ENCODE measurements at regions not wholly inside any gene's neighbourhood (a gene's known extent, or its start where the extent isn't known, plus 50 kb on each side); places are given as distances from the start of the nearest gene placed in this dataset.

DNA sequence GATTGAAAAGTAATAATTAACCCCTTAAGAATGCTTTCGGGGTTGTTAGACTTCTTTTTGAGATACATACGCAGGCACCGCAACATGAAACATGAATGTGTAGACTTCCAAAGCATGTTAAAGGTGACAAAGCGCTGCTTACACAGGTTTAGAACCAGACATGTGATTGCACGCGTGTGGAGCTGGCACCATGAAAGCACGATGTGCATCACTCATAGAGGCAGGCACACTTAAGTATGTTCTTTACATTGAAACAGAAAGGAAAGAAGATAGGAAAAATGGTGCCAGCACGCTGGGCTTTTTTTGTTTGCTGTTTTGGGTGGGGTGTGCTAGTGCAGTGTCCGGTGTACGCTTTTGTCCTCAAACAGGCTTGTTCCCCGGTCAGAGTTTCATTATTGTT lies 83.6 kb upstream of the PPARA start:
- no peak for DNase-seq

DNA sequence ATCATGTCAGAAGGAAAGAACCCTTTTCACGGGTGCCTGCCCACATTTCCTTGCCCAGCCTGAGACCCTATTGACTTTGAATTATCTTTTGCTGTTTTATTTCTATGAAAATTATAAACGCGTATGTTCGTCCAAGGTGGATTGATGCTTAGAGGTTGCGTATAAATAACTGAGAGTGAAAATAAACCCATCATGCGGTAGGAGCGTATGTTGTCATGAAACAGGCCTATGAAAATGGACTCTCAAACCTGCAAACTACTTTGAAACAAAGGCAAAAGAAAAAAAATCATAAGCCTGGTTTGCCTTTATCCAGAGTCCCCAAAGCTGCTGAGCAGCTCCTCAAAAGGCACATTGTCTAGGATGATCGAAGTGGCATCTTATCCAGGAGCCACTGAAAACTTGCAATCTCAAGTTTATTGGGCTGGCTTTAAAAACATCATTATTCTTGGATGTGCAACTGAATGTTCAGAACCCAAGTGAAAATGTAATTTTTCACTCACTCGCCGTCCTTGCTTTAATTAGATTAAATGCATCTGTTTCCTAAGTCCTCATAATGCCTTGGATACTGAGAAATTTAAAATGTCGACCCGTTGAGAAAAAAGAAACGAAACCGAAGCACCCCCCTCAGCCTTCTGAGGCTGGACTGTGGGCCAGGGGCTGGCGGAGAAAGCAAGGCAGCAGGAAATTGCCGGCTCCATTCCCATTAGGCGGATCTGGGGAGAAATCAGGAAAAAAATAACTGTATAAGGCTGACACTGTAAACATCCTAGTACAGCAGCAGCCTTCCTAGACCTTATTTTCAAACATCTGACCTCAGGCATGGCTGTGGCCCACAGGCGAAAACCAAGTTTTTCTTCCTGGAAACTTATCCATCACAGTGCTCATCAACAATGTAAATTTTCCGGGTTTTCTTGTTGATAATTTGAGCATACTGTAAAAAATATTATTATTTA lies 82.9 kb upstream of the PPARA start:
- no peak for DNase-seq

DNA sequence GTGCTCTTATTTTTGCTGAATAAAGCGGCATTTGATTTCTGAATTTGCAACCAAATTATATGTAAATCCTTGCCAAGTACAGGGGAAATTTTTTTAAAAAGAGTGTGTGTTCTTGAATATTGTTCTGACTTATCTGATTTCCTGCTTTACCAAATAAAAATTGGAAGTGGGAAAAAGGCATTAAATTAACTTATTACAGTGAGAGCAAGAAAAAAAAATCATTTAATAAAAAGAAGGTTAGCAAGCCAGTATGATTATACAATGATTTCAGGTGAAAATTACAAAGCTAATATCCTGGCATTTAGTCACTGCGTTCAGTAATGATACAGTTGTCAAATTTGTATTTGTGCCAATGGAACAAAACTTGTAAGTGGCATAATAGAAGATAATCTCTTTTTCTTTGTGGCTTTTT lies 82.1 kb upstream of the PPARA start:
- no peak for DNase-seq

DNA sequence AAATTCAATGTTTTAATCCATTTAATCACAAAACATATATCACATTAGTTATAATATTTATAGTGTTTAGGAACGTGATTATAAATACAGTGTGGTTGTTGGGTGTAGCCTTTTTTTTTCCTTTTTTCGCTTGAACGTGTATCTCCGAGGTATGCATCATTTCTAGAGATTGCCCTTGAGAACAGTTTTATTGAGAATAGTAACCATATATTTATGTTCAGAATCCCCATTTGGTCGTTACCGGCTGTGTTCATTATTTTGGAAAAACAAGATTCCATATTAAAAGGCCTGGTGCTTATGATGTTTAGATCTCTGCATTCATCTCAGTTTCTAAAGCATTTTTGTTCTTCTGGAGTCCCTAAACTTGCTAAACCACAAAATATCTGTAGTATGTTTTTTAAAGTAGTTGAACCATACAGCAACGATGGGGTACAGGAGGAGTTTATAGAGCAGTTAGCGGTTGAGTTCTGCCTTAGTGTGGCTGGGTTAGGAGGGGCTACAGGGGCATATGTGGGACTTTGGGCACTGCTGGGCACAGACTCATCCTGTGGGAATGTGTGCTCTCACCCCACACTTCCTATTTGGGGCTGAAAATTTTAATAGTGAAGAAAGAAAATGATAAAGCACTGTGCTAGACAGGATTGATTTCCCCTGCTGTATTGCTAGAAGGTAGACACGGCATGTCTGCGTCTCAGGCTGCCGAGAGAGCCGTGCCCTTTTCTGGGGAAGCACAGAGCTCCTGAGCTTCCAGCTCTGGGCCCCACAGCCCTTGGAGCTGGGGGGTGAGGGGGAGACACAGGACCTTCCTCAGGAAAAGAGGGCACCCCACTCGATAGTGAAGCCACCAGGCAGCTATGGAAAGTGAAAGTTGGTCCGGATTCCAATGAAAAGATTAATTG lies 81.5 kb upstream of the PPARA start:
- peak; percentile 25 to 59 (median 47) for DNase-seq

DNA sequence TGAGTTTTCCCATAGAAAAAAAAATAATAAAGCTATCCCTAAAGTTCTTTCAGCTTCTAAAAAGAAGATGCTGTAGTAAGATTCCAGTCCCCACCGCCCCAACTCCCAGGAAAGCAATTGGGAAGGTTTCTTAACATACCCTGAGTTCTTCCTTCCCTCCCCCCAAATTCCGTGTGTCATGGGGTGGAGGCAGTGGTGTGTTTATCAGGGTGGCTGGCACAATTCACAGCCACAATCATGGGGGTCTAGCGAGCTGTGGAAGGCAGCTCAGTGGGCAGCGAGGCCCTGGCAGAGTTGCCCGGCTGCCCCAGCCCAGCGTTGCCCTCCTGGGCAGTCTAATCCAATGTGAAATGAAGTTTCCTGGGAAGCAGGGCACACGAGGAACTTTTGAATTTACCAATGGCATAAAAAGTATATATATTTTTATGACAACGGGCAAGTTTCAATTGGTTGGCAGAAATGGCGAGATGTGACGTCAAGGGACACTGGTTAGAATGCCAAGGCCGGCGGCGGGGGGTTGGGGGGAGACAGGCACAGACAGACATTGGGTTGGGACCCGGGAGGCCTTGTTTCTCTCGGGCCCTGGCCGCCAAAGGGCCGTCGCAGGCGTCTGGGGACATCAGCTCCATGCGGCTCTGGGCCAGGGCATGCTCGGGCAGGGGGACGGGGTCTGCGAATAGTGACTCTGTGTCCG lies 80.7 kb upstream of the PPARA start:
- DNase-seq = peak; percentile 89 to 93 (median 90)

GRCh38 chr22:46070215-46070802 lies 80.0 kb upstream of the PPARA start:
- DNase-seq = peak; percentile 73 to 88 (median 86)

DNA sequence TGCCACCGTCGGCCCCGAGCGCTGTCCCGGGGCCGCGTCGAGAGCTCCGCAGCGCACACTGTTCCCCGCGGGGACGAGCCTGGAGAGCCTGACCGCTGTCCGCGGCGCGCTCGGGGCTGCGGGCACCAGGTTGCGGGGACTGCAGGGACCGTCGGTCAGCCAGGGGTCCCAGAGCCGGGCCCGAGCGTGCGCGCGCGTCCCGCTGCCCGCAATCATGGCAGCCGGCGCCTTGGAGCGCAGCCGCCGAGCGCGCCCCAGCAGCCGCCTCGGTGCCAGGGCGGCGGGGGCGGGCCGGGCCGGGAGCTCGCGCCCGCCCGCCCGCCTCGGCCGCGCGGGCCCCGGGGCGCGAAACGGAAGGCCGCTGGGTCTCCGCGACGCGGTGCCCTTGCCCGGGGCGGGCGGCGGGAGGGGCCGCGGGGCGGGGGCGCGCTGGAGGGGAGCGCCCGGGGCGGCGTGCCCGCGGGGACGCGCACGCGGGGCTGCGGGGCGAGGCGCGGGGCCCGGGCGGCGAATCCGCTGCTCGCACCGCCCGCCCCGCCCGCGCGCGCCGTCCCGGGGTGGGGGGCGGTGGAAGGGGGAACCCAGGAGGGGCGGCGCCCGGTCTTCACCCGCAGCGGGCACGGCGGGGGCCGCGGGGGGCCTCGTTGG lies 79.4 kb upstream of the PPARA start:
- DNase-seq = peak; percentile 76 to 95 (median 88)

- peak; percentile 77 to 91 (median 88) for DNase-seq
These were observed 78.7 kb upstream of the PPARA start for GRCh38 chr22:46071451-46072109.

GRCh38 chr22:46072110-46072881 lies 78.0 kb upstream of the PPARA start:
- peak; percentile 81 to 94 (median 89) for DNase-seq

DNA sequence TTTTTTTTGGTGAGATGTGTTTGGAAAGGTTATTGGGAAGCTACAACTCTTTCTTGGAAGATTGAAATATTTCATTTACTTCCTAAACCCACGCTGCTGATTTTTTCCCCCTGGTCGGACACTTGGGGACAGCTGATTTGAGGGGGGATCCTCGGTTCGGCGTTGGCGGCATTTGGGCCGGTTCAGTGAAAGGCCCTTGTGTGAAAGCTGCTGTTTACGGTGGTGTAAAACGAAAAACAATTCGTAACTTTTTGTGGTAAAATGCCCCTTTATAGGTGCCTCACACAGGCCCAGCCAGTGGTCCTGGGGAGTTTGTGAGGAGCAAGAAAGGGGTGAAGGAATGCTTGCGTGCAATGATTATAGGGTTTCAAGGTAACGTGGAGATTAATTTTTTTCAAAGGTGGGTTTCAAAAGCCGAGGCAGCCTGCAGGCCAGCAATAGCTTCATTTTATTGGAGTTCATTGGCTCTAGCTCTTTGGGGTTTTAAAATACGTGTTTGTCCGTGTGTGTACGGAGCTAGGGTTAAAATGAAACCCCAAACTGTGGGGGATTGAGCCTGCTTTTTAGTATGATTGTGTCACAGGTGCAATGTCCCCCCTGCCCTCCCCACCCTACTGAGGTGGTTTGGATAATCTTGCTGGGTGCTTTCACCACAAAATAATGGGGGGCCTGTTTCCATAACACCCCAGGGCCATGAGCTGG lies 77.2 kb upstream of the PPARA start:
- no peak for DNase-seq

DNA sequence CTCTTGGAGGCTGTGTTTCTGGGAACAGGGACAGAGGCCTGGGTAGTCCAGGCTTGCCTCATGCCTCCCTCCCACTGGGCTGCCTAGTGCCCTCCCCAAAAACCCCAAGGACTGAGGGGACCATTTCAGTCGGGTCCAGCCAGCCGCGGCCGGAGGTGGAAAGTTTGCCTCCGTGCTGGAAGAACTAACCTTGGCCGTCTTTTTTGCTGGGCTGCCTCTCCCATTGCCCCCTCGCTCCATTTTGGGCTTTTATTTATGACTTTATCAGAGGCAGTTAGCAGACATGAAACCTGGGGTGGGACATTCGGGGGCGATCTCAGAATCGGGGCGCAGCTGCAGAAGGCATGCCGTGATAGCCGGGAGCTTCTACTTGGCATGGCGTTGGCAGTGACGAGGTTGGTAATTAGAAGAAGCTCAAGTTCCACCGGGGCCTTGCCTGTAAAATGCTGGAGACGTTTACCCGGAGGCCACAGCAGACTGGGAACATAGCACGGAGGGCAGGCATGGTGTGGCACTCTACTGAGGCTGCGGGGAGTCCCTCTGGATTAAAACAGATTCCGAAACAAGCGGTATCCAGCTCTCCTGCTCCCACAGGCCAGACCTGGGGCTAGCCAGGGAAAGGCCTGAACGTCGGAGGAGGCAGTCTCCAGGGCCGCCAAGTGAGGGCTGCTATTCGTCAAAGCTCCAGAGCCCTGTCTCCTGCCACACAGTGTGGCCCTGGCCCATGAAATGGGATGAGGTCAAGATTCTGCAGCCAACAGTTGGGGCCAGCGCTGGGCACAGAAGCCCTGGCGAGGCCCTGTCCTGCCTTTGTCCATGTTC lies 76.4 kb upstream of the PPARA start:
- peak in 1 of 4 experiments; percentile 9 for DNase-seq

DNA sequence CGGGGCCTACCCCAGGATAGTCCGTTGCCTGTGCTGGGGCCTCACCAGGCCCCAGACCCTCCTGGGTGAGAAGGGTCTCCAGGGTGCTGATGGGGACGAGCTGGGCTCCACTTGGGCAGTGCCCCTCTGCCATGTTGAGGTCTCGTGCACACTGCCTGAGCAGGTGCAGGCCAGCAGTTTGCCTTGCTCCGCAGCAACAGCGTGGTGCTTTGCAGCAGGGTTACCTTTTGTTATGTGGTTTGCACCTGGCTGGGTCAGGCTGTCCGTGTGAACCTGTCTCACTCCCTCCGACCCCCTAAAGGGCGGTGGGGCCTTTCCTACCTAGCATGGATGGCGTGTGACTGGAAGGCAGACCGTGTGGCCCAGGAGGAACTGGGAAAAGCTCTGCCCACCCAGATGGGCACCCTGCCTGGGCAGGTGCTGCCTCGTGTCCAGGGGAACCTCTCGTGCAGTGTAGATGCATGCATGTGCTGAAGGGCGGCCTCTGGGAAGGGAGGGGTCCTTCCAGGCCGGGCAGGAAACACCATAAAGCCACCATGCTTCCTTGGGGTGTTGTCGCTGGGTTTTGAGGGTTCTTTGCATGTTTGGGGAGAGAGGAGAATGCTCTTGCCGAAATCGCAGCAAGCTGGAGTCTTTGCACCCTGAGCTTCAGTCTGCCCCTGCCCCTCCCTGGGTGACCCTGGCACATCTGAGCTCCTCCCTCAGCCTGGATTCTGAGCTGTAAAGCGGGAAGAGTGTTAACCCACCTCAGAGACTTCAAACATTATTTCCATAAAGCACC lies 75.4 kb upstream of the PPARA start:
- DNase-seq = no peak

GRCh38 chr22:46075764-46076531 lies 74.4 kb upstream of the PPARA start:
- no peak for DNase-seq

DNA sequence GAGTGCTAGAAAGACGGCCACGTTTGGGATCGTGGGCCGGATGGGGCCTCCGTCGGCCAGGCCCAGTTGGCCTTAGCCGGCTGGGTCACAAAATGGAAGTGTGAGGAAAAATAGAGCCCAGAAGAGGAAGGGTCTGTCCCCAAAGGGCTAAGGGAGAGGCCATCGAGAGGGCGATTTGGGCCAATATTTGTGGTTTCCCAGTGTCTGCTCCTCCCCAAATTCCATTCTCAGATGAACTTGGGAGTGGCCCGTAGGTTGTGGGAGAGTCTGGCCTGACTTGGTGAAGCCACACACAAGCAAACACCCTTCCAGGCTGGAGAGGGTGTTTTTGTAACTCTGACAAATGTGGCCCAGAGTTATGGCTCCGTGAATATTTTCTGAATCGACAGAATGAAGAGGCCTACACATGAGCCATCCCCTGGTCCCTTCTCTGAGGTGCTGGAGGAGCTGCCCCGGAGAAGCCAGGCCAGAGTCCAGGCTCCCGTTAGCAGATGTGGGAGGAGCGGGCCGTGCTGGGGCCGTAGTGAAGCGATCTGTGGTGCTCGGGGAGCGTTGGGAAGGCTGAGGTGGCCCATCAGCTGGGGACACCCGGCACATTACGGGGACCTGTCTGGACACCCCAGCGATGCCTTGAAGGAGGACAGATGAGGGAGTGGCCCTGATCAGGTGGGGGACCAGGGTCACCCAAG lies 73.5 kb upstream of the PPARA start:
- no peak for DNase-seq

DNA sequence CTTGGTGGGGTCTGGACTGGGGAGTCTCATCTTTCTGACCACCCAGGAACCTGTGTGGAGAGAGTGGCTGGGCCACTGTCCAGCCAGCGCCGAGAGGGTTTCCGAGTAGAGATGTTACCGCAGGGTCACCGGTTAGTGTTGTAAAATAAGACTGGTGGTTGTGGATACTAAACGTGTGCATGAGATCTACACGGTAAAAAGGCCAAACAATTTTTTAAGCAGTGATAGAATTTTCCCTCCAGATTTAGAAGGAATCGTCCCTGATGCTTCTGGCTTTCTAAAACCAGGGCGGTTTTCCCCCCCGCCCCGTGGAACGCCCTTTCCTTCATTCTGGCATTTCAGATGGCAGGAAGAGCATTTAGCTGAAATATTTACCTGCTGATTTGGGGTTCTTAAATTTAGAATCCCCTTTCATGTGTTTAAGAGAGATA lies 72.6 kb upstream of the PPARA start:
- DNase-seq = no peak
